Testis (tissue), 2 donors: ENCODE measurements at regions not wholly inside any gene's neighbourhood (a gene's known extent, or its start where the extent isn't known, plus 50 kb on each side); places are given as distances from the start of the nearest gene placed in this dataset.

ENCODE experiments used
- DNase-seq: peaks from one replicate; pipeline ENCODE4 v3.0.0-alpha.2; 2019
- H3K27ac ChIP-seq, 2 donors: fragments of 200-600 bp; sonication (generic); one replicate each; pipeline ENCODE4 v1.5.1; 2019
- H3K27me3 ChIP-seq: fragments of 200-600 bp; sonication (generic); one replicate; pipeline ENCODE4 v1.5.1; 2019
- H3K36me3 ChIP-seq: fragments of 200-600 bp; sonication (generic); one replicate; pipeline ENCODE4 v1.5.1; 2017; ENCODE audit warnings: low read depth; ENCODE audit errors: missing control alignments
- H3K4me1 ChIP-seq: fragments of 200-600 bp; sonication (generic); one replicate; pipeline ENCODE4 v1.5.1; 2019
- H3K4me3 ChIP-seq, 2 donors: fragments of 200-600 bp; sonication (generic); one replicate each; pipeline ENCODE4 v1.5.1; 2017 to 2019
- H3K9me3 ChIP-seq: fragments of 200-600 bp; sonication (generic); one replicate; pipeline ENCODE4 v1.5.1; 2017
- CTCF ChIP-seq, 3 experiments: fragments of 450-650 bp in 2 of 3; fragments of 200-600 bp in 1 of 3; sonication (generic) in 1 of 3; IDR thresholded peaks; one replicate each; pipeline ENCODE4 v1.5.1; 2016 to 2019; ENCODE audit warnings: antibody characterized with exemption in 3 of 3, mild to moderate bottlenecking in 2 of 3, moderate library complexity in 1 of 3
- POLR2A ChIP-seq: fragments of 450-650 bp; IDR thresholded peaks from one replicate; pipeline ENCODE4 v1.6.1; 2017; ENCODE audit warnings: antibody characterized with exemption, mild to moderate bottlenecking, moderate library complexity
- WGBS, 2 donors: methylation state at CpG; one replicate each; pipeline ENCODE4 v1.1.5; 2018; 5-methylcytosine and 5-hydroxymethylcytosine counted together
- intact Hi-C: fragments of 100-400 bp; cut with DNase I; formaldehyde crosslinking; loops from one replicate; pipeline ENCODE4 v1.15.1; 2023; ENCODE audit warnings: low total_unique reads

GRCh38 chr6:114541794-114542193 is 199.0 kb upstream of the HS3ST5 start:
- TF ChIP-seq CTCF (IDR thresholded peaks at IDR 0.05) (no peak), POLR2A (no peak)
- no peaks in the 10 kb centered on the region for H3K36me3 ChIP-seq
- intact Hi-C loops, result no loop called here
- H3K4me3 ChIP-seq, result peak overlapping the region in 1 of 2 donors; percentile 26
- WGBS, 2 donors, result 66 to 85% methylated on average over 2 to 21 of the region's 21 CpGs
- DNase-seq, result no peak
- no peak overlapping the region for H3K27ac ChIP-seq
- H3K27me3 ChIP-seq, result no peaks in the 10 kb centered on the region
- H3K4me1 ChIP-seq, result no peaks in the 10 kb centered on the region
- no peaks in the 10 kb centered on the region for H3K9me3 ChIP-seq

- no peak for DNase-seq
- H3K27ac ChIP-seq, result no peak overlapping the region
- TF ChIP-seq POLR2A, result no peak
- no peak for TF ChIP-seq CTCF (IDR thresholded peaks at IDR 0.05)
- intact Hi-C loops, result no loop called here
- WGBS, 2 donors, result 90% methylated on average over 3 of the region's 3 CpGs
- no peak overlapping the region for H3K4me3 ChIP-seq
- H3K9me3 ChIP-seq, result no peaks in the 10 kb centered on the region
- no peaks in the 10 kb centered on the region for H3K36me3 ChIP-seq
- no peaks in the 10 kb centered on the region for H3K27me3 ChIP-seq
- no peaks in the 10 kb centered on the region for H3K4me1 ChIP-seq
Measured at GRCh38 chr6:114537977-114538376, 195.2 kb upstream of the HS3ST5 start.

- Histone ChIP-seq H3K4me3 (no peak overlapping the region), H3K4me1 (no peaks in the 10 kb centered on the region), H3K36me3 (no peaks in the 10 kb centered on the region), H3K27me3 (no peaks in the 10 kb centered on the region), H3K9me3 (no peaks in the 10 kb centered on the region), H3K27ac (no peak overlapping the region)
- no peak for DNase-seq
- 66 to 88% methylated on average over 4 of the region's 4 CpGs for WGBS, 2 donors
- intact Hi-C loops, result no loop called here
- no peak for TF ChIP-seq CTCF (IDR thresholded peaks at IDR 0.05)
- TF ChIP-seq POLR2A, result no peak
Measured at GRCh38 chr6:114534813-114535212, 192.0 kb upstream of the HS3ST5 start.

- Histone ChIP-seq H3K4me3 (no peak overlapping the region), H3K27ac (no peak overlapping the region), H3K27me3 (no peaks in the 10 kb centered on the region), H3K4me1 (no peaks in the 10 kb centered on the region), H3K36me3 (no peaks in the 10 kb centered on the region), H3K9me3 (no peaks in the 10 kb centered on the region)
- intact Hi-C loops, result no loop called here
- DNase-seq, result no peak
- TF ChIP-seq CTCF (IDR thresholded peaks at IDR 0.05), result no peak
- TF ChIP-seq POLR2A, result no peak
Measured at GRCh38 chr6:114524081-114524480, 181.3 kb upstream of the HS3ST5 start.

- no peak for DNase-seq
- Histone ChIP-seq H3K36me3 (no peaks in the 10 kb centered on the region), H3K27me3 (no peaks in the 10 kb centered on the region), H3K4me1 (no peaks in the 10 kb centered on the region), H3K27ac (no peak overlapping the region), H3K9me3 (no peaks in the 10 kb centered on the region), H3K4me3 (no peak overlapping the region)
- WGBS, 2 donors, result 79 to 91% methylated on average over 2 of the region's 2 CpGs
- TF ChIP-seq POLR2A (no peak), CTCF (IDR thresholded peaks at IDR 0.05) (no peak)
- intact Hi-C loops, result no loop called here
Measured at GRCh38 chr6:114523508-114523907, 180.7 kb upstream of the HS3ST5 start.
